CD4-positive, alpha-beta T cell treated with Interleukin-17A for 4 hours (primary cell): ENCODE measurements at regions not wholly inside any gene's neighbourhood (a gene's known extent, or its start where the extent isn't known, plus 50 kb on each side); places are given as distances from the start of the nearest gene placed in this dataset.
"Not testable (repeated sequence)": the region's sequence is repeated elsewhere in the genome, so short reads cannot be mapped to it uniquely, and the experiment has no call there.

Experiments used
- DNase-seq: peaks from one replicate; pipeline ENCODE4 v3.0.0-alpha.2; 2020; ENCODE audit warnings: mixed read lengths

- DNase-seq: not testable (repeated sequence)
Observed at GRCh38 chr2:89233931-89234330, 542.5 kb downstream of the RPIA start.

DNA sequence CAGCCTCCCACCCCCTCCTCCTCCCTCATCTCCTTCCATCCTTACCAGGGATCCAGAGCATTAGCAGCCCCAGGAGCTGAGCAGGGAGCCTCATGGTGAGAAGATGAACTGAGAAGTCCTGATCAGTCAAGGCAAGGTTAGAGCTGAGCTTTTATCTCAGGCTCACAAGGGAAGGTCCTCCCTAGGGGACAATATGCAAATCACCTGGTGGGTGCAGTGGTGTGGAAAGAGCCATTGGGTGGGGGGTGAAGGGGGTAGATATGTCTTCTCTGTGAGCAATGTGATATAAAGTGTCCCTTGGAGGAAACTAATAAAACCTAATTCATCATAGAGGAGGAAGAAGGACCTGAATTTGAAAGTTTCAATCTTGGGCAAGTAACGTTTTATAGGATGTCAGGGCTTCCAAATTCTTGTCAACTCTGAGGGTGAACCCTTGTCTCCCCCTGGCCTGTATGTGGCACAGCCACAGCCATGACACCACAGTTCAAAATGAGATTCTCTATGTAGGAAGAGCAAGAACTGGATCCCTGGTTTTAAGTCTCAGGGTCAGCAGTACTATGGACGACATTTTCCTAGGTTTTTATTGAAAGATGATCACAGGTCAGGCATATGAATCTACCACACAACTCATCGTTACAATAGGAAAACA is 543.5 kb downstream of the RPIA start:
- DNase-seq: not testable (repeated sequence)

GRCh38 chr2:89236832-89237450 is 545.5 kb downstream of the RPIA start:
- DNase-seq: not testable (repeated sequence)

DNA sequence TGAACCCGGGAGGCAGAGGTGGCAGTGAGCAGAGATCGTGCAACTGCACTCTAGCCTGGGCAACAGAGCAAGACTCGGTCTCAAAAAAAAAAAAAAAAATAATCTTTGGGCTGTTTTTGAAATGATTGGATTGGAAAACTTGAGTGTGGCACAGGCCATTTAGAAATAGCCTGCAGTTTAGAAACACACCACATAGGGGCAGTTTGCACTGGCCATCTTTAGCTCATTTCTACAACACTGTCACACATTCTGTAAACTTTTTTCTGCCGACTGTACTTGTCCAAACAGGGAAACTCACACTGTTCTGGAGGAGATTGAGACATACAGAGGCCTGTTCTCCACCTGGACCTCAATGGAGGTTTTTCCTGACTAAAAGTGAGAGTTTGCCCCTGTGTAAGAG is 546.3 kb downstream of the RPIA start:
- DNase-seq: not testable (repeated sequence)

GRCh38 chr2:89243114-89243700 is 551.7 kb downstream of the RPIA start:
- DNase-seq: not testable (repeated sequence)

DNA sequence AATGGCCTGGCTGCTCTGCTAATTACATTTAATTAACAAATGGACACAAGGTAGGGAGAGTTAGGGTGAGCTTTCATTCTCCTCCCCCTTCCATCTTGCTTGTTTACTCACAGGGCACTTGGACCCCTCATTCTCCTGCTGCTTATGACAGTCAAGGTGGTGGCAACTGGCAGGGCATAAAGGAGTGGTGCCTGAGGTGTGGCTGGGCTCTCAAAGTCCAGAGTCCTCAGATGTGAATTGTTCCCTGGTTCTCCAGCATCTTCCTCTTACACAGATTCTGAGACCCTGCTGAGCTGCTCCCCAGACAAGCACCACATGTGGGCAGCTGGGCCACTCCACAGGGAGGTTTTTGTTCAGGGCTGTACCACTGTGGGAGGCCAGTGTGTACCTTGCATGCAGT is 552.9 kb downstream of the RPIA start:
- not testable (repeated sequence) for DNase-seq

- DNase-seq: not testable (repeated sequence)
Observed at GRCh38 chr2:89245478-89245877, 554.0 kb downstream of the RPIA start.

GRCh38 chr2:89246027-89246426 is 554.6 kb downstream of the RPIA start:
- DNase-seq: not testable (repeated sequence)

DNA sequence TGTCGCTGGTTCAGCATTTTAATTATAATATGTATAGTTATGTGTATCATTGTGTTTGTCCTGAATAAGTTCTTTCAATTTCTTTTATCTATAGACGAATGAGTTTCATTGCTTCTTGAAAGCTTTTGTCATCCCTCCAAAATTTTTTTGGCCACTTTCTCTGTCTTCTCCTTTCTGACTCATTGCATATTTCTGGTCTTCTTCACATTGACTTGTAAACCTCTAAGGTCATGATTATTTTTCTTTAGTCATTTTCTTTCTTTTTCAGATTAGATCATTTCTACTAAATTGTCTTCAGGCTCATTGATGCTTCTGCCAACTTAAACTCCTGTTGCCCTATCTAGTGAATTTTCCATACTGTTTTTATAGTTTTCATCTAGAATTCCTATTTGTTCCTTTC is 555.1 kb downstream of the RPIA start:
- not testable (repeated sequence) for DNase-seq

DNA sequence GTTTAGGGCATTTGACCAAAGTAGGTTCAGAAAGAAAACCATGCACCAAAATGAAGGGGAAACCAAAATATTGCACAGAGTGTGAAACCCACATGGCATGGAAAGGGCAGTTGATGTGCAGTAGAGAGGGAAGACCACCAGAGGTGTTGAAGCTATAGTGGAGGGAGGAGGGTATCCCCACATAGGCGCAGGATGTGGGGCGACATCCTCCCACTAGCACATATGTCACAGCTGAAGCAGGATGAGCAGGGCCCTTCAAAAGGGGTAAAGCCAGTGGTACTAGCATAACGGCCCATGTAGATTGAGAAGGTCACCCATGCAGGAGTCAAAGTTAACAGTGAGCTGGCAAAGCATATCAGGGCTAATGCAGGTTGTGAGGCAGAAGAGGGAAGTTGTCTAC is 563.5 kb downstream of the RPIA start:
- DNase-seq: not testable (repeated sequence)

GRCh38 chr2:89273443-89273842 is 582.0 kb downstream of the RPIA start:
- not testable (repeated sequence) for DNase-seq

DNA sequence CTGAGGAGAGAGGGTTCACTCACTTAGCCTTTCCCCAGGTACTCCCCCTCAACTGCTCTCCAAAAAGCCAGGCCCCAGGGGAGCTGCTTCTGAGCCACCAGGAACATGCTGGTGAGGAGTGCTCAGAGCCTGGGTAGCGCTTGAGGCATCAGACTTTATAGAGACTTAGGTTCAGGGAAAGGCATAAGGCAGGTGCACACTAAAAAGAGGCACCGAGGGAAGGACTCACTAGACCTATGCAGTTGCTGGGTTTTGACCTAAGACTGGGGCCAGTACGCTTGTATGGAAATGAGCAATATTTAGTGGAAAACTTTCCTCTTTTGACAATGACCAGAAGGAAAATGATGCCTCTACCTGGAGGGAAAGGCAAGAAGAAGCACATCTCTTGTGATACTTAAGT is 589.1 kb downstream of the RPIA start:
- not testable (repeated sequence) for DNase-seq

DNA sequence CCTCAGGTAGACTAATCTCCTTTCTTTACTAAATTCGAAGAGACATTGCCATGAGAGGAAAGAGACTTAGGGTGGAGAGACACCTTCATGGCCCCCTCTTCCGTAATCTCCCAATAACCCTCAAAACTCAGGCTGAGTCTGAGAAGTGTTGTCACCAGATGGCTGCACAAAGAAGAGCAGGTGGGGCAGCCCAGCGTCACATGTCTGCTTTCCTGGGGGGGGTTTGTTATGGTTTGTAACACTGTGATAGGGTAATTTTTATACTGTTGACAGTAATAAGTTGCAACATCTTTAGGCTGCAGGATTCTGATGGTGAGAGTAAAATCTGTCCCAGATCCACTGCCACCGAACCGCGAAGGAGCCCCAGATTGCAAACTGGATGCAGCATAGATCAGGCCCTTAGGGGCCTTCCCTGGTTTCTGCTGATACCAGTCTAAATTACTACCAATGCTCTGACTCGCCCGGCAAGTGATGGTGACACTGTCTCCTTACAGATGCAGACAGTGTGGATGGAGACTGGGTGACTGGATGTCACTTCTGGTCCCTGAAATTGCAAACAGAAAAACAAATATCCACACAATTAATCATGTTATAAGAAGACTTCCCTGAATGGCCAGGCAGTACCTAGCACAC is 595.1 kb downstream of the RPIA start:
- DNase-seq: not testable (repeated sequence)

GRCh38 chr2:89287084-89287483 is 595.6 kb downstream of the RPIA start:
- DNase-seq: not testable (repeated sequence)

DNA sequence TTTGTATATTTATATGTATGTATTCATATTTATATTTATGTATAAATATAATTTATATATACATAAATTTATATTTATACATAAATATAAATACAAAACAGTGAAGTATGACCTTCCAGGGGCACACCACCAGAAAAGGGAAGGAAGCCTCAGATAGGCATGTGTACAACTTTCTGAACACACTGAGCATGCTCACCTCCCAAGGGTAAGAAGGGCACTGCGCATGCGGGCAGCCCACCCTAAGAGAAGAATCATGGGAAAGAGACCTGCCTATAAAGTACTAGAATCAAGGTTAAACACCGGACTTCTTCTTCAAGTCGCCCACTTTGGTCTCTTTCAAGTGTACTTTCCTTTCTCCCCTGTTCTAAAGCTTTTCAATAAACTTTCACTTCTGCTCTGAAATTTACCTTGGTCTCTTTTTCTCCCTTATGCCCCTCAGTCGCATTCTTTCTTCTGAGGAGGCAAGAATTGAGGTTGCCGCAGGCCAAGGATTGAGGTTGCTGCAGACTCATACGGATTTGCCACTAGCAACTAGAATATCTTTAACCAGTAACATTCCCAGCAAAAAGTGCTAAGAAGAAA is 600.3 kb downstream of the RPIA start:
- DNase-seq: not testable (repeated sequence)

- DNase-seq: not testable (repeated sequence)
Observed at GRCh38 chr2:89293399-89293798, 601.9 kb downstream of the RPIA start.

DNA sequence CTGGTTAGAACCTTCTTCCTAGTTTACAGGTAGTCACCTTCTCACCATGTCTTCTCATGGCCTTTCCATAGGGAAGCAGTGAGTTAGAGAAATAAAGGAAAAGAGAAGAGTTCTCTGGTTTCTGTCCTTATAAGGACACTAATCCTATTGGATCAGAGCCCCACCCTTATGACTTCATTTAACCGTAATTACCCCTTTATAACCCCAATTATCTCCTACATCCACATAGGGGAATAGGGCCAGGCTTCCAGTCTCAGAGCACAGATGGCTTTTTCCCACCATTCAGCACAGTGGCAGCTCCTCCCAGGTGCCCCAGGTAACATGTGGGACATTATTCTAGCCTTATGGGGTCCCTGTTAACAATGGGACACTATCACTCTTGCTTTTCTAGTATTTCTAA is 602.9 kb downstream of the RPIA start:
- DNase-seq: not testable (repeated sequence)

DNA sequence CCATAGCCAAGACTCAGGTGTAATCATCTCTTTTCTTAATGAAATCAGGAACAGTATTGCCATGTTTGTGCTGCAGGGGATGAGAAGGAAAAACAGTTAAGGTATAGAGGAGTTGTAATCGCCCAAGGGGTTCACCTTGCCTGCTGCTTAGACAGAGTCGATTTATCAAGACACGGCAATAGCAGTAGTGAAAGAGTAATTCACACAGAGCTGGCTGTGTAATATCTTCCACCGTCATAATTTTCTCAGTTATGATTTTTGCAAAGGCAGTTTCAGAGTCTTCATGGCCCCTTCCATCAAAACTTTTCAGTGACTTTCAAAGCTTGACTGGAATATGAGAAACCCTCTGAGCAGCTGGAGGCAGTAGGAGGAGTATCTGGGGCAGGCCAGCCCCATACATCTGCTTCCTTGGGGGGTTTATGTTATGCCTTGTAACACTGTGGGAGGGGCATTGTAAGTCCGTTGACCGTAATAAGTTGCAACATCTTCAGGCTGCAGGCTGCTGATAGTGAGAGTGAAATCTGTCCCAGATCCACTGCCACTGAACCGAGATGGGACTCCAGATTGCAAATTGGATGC is 605.4 kb downstream of the RPIA start:
- DNase-seq: not testable (repeated sequence)

- DNase-seq: not testable (repeated sequence)
Observed at GRCh38 chr2:89299196-89299595, 607.7 kb downstream of the RPIA start.

DNA sequence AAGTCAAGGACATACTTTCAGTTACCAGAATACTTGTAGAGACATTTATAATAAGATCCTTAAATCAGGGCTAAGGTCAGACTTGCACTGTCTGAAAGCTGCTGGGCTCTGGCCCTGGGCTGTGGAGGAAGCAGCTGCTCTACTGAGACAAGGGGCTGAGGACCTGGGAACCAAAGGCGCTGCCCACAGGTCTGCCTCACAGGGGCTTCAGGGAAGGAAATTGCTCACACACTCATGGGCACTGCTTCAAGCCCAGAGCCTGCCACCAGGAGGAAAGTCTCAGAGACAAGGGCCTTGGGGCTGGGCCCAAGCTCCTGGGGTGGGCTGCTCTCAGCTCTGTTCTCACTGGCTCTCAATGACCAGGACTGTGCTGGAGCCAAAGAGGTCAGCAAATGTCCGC is 614.1 kb downstream of the RPIA start:
- DNase-seq: not testable (repeated sequence)

- DNase-seq: not testable (repeated sequence)
Observed at GRCh38 chr2:89306869-89307637, 615.6 kb downstream of the RPIA start.

- DNase-seq: not testable (repeated sequence)
Observed at GRCh38 chr2:89318990-89319389, 627.5 kb downstream of the RPIA start.
